ENCODE measurements at regions not wholly inside any gene's neighbourhood (a gene's known extent, or its start where the extent isn't known, plus 50 kb on each side); places are given as distances from the start of the nearest gene placed in this dataset.
A peak's percentile ranks its signal among the peaks of the same experiment; 100 is the strongest.

- no peak overlapping the region for H3K27ac Mint-ChIP-seq (ENCODE audit: unreplicated experiment)
These were observed 278.8 kb downstream of the IRX2 start for GRCh38 chr5:2472670-2473069.

GRCh38 chr5:2471152-2471879 is 280.2 kb downstream of the IRX2 start:
- peaks cover 43% of the 10 kb centered on the region for H3K9me3 Mint-ChIP-seq (ENCODE audit: unreplicated experiment)
- no peaks in the 10 kb centered on the region for H3K4me1 Mint-ChIP-seq (ENCODE audit: unreplicated experiment)
- no peaks in the 10 kb centered on the region for H3K27me3 Mint-ChIP-seq (ENCODE audit: unreplicated experiment)
- TF ChIP-seq CTCF (IDR thresholded peaks at IDR 0.05), result no peak
- no peak overlapping the region for H3K4me3 Mint-ChIP-seq (ENCODE audit: unreplicated experiment)
- DNase-seq (ENCODE audit: extremely low spot score, unreplicated experiment), result peak; percentile 69
- no peak overlapping the region for H3K27ac Mint-ChIP-seq (ENCODE audit: unreplicated experiment)
- no peaks in the 10 kb centered on the region for H3K36me3 Mint-ChIP-seq (ENCODE audit: unreplicated experiment)

More at GRCh38 chr5:2472670-2473069, 278.8 kb downstream of the IRX2 start:
- Mint-ChIP-seq H3K27me3 (ENCODE audit: unreplicated experiment) (no peaks in the 10 kb centered on the region), H3K36me3 (ENCODE audit: unreplicated experiment) (no peaks in the 10 kb centered on the region), H3K4me1 (ENCODE audit: unreplicated experiment) (no peaks in the 10 kb centered on the region), H3K4me3 (ENCODE audit: unreplicated experiment) (no peak overlapping the region), H3K9me3 (ENCODE audit: unreplicated experiment) (peaks cover 39% of the 10 kb centered on the region)
- no peak for DNase-seq (ENCODE audit: extremely low spot score, unreplicated experiment)
- TF ChIP-seq CTCF (IDR thresholded peaks at IDR 0.05), result no peak

- no peaks in the 10 kb centered on the region for H3K27me3 Mint-ChIP-seq (ENCODE audit: unreplicated experiment)
- no peaks in the 10 kb centered on the region for H3K36me3 Mint-ChIP-seq (ENCODE audit: unreplicated experiment)
- no peak overlapping the region for H3K4me3 Mint-ChIP-seq (ENCODE audit: unreplicated experiment)
- DNase-seq (ENCODE audit: extremely low spot score, unreplicated experiment), result no peak
- peaks cover 33% of the 10 kb centered on the region for H3K9me3 Mint-ChIP-seq (ENCODE audit: unreplicated experiment)
- no peak overlapping the region for H3K27ac Mint-ChIP-seq (ENCODE audit: unreplicated experiment)
- no peak for TF ChIP-seq CTCF (IDR thresholded peaks at IDR 0.05)
- H3K4me1 Mint-ChIP-seq (ENCODE audit: unreplicated experiment), result no peaks in the 10 kb centered on the region
These were observed 284.5 kb downstream of the IRX2 start for GRCh38 chr5:2466966-2467365.

GRCh38 chr5:2465383-2465782 is 286.1 kb downstream of the IRX2 start:
- Mint-ChIP-seq H3K4me3 (ENCODE audit: unreplicated experiment) (no peak overlapping the region), H3K27ac (ENCODE audit: unreplicated experiment) (no peak overlapping the region), H3K4me1 (ENCODE audit: unreplicated experiment) (no peaks in the 10 kb centered on the region), H3K36me3 (ENCODE audit: unreplicated experiment) (no peaks in the 10 kb centered on the region), H3K27me3 (ENCODE audit: unreplicated experiment) (no peaks in the 10 kb centered on the region), H3K9me3 (ENCODE audit: unreplicated experiment) (peaks cover 38% of the 10 kb centered on the region)
- DNase-seq (ENCODE audit: extremely low spot score, unreplicated experiment), result no peak
- no peak for TF ChIP-seq CTCF (IDR thresholded peaks at IDR 0.05)

- no peaks in the 10 kb centered on the region for H3K36me3 Mint-ChIP-seq (ENCODE audit: unreplicated experiment)
- peaks cover 42% of the 10 kb centered on the region for H3K9me3 Mint-ChIP-seq (ENCODE audit: unreplicated experiment)
- no peak overlapping the region for H3K4me3 Mint-ChIP-seq (ENCODE audit: unreplicated experiment)
- no peaks in the 10 kb centered on the region for H3K27me3 Mint-ChIP-seq (ENCODE audit: unreplicated experiment)
- TF ChIP-seq CTCF (IDR thresholded peaks at IDR 0.05), result no peak
- no peak for DNase-seq (ENCODE audit: extremely low spot score, unreplicated experiment)
- H3K27ac Mint-ChIP-seq (ENCODE audit: unreplicated experiment), result no peak overlapping the region
- no peaks in the 10 kb centered on the region for H3K4me1 Mint-ChIP-seq (ENCODE audit: unreplicated experiment)
These were observed 287.3 kb downstream of the IRX2 start for GRCh38 chr5:2464141-2464540.
